HPDE6-E6E7 (cell line): ENCODE measurements at regions not wholly inside any gene's neighbourhood (a gene's known extent, or its start where the extent isn't known, plus 50 kb on each side); places are given as distances from the start of the nearest gene placed in this dataset.

Source experiments
- DNase-seq: peaks from one replicate; pipeline ENCODE4 v3.0.0; 2011; ENCODE audit warnings: missing footprints; ENCODE audit errors: extremely low spot score

DNA sequence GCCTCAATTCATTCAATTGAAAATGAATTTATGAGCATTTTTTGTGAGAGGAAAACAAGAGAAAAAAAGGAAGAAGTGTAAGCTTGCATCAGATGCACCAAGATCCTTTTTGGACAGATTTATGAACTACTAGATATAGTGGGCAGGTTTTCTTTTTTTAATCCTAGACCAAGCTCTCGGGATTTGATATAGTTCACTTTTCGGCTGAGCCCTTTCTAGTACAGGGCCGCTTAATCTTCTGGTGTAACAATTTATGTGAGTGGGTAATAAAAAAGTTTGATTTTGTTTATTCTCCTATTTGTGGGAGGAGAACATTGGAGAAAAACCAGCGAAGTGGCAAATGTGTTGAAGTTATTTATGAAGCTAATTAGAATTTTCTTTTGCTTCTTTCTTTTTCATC lies 538.0 kb downstream of the UTRN start:
- DNase-seq = no peak

DNA sequence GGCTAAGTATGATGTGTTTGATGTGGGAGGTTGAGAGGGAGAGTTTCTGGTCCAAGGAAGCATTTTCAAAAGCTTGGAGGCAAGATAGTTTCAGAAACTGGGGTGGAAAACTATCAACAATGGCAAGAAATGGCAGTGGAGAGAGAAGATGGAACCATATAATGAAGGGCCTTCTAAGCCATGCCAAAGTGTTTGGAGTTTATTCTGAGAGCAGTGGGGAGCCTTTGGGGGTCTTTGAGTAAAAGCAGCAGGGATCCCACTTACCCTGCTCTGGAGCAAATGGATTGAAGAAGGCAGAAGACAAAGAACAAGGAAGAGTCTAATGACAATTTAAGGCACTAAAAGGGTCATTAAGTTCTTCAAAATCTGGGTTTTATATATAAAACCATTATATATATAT lies 538.9 kb downstream of the UTRN start:
- no peak for DNase-seq

DNA sequence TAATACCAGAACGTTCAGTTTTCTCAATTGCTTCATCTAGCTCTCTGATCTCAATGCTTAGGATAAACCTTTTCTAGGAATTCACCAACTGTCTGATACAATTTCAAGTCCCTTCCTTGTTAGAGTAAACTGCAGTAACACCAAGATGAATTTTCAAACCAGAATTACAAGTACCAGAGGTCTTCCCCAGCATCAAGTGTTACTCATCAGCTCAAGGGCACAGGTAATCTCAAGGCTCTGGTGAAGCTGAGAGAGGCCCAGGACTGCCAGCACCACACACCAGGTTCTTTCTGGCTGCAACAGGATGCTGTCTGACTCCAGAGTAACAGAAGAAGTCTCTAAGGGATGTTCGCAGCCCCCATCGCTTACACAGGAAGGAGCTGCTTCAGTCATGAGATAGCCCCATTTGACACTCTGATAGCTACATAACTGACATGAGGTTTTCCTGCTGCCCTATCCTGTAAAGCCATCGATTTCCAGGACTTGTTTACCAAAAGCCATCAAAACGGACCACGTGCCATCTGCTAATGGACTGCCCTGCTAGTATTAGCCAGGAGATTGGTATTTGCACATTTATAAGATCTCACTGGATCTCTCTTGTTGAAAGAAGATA lies 549.4 kb downstream of the UTRN start:
- no peak for DNase-seq

DNA sequence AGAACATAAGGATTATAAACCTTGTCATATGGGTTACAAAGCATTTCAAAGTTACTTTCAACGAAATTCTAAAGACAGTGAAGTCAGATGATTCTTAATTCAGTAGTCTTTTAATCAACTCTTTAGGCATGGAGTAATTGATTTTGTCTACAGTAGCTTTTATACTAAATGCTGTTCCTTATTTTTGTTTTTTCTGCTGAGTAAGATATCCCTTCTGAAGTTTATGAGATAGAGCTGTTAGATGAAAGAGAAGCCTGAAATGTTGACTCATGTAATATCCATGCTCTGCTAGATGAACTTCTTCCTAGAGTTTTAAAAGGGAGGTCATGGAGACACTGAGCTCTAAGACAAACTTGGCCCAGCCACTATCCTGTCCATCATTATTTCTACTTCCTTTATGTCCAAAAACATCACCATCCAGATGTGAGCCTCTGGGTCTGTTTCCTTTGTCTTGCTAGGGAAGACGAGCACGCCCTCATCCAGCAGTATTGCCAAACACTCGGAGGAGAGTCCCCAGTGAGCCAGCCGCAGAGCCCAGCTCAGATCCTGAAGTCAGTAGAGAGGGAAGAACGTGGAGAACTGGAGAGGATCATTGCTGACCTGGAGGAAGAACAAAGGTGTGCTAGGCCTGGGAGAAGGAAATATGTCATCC lies 550.3 kb downstream of the UTRN start:
- DNase-seq = no peak

DNA sequence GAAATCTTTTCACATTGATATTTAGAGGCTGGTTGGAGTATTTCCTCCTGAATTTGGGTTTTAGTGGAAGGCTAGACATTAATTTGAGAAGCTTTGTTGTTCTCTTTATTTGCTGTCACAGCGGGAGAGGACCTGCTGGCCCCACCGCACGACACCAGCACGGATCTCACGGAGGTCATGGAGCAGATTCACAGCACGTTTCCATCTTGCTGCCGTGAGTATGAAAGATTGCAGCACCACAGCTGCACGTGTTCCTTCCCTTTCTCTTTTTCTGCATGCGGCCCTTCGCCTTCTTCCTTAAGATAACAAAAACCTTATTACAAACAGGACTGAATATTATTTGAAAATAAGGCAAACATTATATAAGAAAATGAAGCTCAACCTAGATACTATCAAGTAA lies 555.5 kb downstream of the UTRN start:
- no peak for DNase-seq

DNA sequence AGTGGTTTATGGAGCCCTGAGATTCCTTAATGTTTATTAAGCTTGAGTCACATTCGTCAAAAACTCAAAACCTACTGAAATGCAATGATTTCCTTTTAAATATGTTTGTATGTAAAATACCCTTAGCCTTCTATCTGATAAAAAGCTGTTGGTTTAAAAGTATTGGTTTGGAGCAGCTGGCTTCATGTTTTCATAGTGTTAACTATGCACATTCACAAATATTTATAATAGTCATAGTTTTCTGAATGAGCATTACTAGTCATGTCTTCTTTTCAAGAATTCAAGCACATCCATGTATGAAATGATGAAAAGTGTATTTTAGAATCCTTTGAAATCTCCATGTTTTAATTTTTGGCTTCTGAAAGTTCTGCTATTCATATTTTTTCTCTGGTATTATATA lies 558.6 kb downstream of the UTRN start:
- DNase-seq = no peak

DNA sequence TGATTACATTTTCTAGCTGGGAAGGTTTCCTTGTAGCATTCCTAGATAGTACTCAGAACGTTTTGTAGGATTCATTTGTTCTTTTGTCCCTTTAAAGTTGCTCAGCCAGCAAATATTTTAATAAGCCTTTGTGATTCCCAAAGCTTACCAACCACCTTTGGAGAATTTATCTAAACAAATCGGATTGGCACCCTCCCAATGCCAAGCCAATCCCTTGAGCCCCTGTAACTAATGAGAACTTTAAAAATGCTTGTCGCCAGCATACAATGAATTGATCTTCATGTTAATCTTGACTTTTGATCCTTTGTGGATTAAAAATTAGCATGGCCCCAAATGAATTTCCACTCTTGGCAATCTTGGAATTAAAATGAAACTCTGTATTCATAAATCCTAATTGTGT lies 559.5 kb downstream of the UTRN start:
- no peak for DNase-seq

DNA sequence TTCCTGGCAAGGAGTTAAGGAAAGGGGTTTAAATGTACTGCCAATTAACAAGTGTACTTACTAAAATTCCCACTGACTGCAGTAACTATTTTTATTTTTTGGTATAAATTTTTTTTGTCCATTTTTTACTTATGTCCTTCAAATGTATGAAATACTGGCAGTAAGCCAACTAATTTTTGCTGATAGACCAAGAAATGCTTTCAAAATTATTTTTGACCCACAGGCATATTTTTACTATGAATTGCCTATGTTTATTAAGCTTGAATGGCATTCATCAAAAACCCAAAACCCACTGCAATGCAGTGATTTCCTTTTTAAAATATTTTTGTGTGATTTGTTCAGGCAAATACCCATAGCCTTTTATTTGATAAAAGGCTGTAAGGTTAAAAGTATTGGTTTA lies 560.1 kb downstream of the UTRN start:
- no peak for DNase-seq

DNA sequence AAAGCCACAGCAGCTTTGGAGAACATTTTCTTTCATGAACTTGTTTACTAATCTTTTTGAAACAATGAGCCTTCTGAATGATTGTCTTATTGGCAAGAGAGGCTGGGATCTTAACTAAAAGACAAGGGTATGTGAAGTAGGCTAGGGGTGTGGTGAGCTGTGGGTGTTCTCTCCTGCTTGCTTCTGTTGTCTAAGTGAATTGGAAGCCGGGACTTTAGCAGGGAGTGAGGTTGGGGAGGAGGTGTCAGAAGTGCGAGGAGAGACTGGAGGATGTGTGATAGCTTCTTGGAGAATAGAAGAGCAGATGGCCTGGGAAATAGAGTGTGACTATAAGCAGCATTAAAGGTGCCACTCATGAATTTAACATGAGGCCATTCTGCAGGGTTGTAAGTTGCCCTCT lies 562.8 kb downstream of the UTRN start:
- no peak for DNase-seq

DNA sequence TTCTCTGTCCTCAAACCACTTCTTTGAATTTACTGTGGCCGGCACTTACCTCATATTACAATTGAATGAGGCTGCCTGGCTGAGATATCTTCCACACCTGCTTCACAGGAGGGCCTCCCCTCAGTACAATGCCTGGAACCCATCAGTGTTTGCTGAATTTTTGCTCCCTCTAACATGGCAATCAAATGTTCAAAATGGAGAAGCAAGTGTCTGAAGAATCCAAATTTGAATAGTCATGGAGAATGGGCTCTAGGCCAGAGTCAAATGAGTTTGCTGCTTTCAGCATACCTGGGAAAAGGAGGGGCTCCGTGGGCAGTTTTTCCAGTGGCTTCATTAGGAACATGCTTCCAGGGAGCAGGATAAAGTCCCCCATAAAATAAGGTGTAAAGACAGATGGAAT lies 564.8 kb downstream of the UTRN start:
- DNase-seq = no peak

DNA sequence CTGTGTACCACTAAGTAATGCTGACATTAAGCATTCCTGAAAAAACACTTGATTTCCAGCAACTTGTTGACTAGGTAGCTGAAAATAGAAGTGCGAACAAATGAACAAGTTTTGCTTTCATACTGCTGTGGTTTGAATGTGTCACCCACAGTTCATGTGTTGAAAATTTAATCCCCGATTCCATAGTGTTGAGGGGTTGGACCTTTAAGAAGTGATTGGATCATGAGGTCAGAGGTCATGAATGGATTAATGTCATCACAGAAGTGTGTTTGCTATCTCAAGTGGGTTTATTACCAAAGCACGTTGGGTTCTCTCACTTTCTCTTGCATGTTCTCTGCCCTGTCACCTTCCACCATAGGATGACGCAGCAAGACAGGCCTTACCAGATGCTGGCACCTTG lies 568.5 kb downstream of the UTRN start:
- DNase-seq = no peak

DNA sequence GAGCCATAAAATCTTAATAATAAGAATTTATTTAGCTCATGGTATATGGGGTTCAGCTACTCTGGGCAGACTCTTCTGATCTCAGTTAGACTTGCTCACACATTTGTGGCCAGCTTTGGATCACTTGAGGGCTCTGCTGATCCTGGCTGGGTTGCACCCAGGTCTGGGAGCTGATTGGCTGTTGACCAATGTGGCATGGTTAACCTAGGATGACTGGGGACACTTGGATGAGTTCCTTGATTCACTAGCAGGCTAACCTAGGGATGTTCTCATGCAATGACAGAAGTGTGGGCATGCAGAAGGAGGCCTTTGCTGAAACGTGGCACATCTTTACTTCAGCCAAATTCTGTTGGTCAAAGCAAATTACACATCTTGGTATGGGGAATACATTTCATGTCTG lies 569.5 kb downstream of the UTRN start:
- DNase-seq = no peak

DNA sequence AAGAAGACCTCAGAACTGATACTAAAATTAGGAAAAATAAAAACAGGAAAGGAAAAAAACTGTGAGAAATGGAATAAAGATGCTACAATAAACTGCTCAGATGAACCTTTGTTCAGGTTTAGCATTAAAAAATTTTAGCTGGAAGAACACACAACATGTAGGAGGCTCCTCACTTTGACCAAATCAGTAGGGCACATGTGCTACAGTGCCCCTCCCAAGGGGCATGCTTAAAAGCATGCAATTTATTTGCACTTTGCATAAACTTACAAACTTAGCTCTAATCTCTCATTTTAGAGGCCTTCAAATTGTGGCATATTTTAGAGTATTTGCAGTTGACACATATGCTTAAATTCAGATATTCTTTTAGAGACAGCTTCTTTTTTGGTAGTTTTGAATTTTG lies 570.2 kb downstream of the UTRN start:
- no peak for DNase-seq

DNA sequence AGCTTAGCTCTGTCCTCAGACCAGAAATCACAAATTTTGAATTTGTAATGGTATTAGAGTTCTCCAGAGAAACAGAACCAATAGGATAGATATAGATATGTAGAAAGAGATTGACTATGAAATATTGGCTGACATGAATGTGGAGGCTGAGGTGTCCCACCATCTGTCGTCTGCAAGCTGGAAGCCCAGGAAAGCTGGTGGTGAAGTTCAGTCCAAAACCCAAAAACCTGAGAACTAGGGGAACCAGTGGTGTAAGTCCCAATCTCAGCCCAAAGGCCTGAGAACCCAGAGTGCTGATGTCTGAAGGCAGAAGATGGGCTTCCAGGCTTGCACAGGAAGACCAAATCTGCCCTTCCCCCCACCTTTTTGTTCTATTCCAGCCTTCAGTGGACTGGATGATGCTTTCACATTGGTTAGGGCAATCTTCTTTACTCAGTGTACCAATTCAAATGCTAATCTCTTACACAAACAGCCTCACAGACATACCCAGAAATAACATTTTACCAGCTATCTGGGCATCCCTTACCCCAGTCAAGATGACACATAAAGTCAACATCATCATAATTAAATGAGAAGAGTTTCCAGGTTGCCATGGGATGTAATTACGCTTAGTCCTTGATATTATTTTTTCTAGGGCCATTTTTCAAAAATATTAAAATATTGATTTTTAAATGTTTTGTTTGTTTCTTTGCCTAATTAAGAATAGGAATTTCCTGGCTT lies 570.8 kb downstream of the UTRN start:
- no peak for DNase-seq

DNA sequence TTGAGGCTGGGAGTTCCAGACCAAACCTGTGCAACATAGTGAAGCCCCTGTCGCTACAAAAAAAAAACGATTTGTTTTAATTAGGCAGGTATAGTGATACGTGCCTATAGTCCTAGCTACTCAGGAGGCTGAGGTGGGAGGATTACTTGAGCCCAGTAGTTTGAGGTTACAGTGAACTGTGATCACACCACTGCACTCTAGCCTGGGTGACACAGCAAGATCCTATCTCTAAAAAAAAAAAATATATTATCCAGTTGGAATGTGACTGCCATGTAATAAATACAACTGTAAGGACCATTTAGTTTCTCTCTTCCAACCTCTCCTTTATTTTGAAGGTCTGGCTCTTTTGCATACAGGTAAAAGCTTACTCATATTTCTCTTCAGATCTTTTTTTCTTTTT lies 571.5 kb downstream of the UTRN start:
- no peak for DNase-seq

DNA sequence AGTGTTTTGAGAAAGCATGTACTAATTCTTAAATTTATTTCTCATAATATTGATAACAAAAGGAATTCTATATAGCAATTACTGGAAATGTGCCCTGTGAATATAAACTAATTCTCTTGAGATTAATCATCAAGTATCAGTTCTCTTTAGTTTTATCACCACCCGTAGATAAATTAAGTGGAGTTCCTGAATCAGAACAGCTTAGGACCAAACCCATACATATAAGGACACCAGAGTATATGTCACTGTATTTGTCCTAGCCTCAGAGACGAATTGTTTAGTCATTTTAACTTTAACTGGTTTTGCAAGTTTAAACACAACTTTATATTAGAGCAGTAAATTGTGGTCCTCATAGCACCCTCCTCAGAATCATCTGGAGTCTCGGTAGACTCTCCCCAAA lies 572.0 kb downstream of the UTRN start:
- no peak for DNase-seq

DNA sequence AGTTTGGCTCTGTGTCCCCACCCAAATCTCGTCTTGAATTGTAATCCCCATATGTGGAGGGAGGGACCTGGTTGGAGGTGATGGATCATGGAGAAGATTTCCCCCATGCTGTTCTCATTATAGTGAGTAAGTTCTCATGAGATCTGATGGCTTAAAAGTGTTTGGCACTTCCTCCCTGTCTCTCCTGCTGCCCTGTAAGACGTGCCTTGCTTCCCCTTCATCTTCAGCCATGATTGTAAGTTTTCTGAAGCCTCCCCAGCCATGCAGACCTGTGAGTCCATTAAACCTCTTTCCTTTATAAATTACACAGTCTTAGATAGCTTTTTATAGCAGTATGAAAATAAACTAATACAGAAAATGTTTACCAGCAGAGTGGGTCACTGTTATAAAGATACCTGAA lies 577.6 kb downstream of the UTRN start:
- no peak for DNase-seq

DNA sequence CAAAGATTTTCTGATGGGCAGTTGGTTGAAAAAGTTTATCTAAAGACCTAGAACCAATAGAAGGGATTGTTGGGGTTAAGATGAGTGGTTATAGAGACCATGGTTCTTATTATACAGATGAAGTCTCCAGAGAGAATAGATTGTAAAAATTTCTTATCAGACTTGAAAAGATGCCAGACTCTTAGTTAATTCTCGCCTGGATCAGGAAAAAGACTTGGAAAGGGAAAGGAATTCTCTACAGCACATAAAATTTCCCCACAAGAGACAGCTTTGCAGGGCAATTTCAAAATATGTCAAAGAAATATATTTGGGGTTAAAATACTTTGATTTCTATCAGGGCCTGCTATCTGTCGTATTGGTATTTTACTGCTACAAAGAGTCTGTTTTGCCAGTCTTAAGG lies 582.6 kb downstream of the UTRN start:
- no peak for DNase-seq

DNA sequence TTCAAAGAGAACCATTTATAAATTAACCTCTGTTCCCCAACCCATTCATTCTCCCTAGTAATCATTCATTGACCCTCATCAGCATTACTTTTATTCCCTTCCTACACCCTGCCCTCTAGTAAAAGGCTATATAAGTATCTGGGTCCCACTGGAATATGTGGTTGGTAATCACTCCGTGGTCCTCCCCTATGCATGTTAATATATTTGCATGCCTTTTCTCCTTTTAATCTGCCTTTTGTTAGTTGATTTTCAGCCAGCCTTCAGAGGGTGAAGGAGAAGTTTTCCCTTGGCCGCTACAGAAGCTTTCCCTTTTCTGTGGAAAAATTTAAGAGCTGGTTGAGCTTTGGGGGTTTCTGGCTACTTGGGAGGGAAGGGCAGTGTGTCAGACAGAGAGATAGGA lies 585.6 kb downstream of the UTRN start:
- DNase-seq = no peak

DNA sequence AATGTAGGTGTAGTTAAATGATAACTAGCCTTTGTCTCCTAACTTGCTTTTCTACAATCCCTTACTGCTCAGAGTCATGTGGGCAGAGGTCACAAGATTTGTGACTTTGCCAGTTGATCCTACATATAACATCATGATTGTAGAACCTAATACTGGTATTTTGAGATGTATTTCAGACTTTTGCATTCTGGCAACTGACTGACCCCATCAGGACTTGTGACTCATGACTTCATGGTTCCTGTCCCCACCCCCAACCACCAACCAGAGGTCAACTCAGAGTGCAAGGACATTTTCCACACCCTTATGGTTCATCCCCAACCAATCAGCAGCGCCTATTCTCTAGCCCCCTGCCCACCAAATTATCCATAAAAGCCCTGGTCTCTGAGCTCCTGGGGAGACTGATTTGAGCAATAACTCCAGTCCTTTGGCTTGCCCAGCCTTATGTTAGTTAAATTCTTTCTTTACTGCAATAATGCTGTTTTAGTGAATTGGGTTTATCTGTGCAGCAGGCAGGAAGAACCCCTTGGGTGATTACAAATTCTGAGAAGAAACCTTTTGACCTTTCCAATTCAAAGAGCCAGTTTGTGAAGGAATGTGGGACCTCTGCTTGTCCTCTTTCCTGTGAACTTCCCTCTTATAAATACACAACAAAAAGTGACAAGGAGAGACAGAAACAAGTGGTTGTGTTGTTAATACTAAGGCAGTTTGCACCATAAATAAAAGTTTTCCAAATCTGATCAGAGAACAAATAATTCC lies 588.7 kb downstream of the UTRN start:
- DNase-seq = no peak

DNA sequence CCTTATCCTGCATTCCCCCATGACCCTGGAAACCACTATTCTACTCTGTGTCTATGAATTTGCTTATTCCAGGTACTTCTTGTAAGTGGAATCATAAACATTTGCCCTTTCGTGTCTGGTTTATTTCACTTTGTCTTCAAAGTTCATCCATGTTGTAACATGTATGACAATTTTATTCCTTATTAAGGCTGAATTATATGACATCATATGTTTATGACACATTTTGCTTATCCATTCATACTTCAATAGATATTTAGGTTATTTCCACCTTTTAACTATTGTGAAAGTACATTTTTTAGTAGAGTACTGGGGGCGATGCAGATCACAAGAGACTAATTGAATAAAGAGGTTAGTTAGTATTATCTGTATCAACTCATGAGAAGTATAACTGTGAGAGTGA lies 591.6 kb downstream of the UTRN start:
- DNase-seq = no peak

DNA sequence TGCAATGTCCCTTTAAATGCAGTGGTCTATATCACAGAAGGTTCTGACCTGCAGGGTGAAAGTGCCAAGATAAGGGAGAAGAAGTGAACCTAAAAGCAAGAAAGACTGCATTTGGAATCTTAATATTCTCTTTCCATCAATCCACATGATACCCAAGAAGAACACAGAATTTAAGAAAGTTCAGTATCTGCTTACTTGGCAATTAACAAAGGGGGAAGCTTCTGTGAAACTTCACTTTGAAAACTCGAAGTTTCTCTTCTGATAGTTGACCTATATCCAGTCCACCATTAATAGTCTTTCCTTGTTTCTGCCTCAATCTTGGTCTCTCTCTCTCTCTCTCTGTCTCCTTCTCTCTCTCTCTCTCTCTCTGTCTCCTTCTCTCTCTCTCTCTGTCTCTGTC lies 592.0 kb downstream of the UTRN start:
- DNase-seq = no peak

DNA sequence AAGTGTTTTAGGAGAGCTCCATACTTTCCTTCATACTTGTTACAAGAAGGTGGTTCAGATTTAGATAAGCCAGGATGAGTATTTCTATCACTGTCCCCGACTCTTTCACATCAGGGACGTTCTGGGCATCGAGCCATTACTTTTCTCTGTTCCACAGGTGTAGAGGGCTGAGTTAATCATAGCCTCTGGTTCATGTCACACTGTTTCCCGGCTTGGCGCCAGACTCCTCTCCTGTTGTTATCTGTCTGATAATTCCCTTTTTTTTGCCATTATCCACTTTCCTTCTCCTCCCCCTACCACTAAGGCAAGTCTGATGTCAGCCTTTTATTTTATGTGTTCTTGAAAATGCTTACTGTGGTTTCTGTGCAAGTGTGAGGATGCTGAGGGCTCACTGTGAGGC lies 593.4 kb downstream of the UTRN start:
- DNase-seq = no peak
